BE2C (cell line): ENCODE measurements at regions not wholly inside any gene's neighbourhood (a gene's known extent, or its start where the extent isn't known, plus 50 kb on each side); places are given as distances from the start of the nearest gene placed in this dataset.

Experiments
- DNase-seq: peaks from one replicate; pipeline ENCODE4 v3.0.0-alpha.2; 2020
- H3K27me3 ChIP-seq: fragments of 250-450 bp; sonication (Bioruptor Pico); 2 replicates; pipeline ENCODE4 v1.5.1; 2020; ENCODE audit warnings: mild to moderate bottlenecking
- H3K36me3 ChIP-seq: fragments of 250-450 bp; sonication (Bioruptor Pico); 2 replicates; pipeline ENCODE4 v1.5.1; 2020; ENCODE audit warnings: mild to moderate bottlenecking
- H3K4me1 ChIP-seq: fragments of 250-450 bp; sonication (Bioruptor Pico); 2 replicates; pipeline ENCODE4 v1.5.1; 2020
- H3K4me3 ChIP-seq: 2 replicates; pipeline ENCODE4 v1.5.1; 2011; ENCODE audit warnings: low read depth, low read length
- H3K9me3 ChIP-seq: fragments of 250-450 bp; sonication (Bioruptor Pico); 2 replicates; pipeline ENCODE4 v1.5.1; 2020
- CTCF ChIP-seq: IDR thresholded peaks from 2 replicates; pipeline ENCODE4 v1.5.1; 2012; ENCODE audit warnings: mild to moderate bottlenecking, low read depth, low read length

- Histone ChIP-seq H3K36me3 (no peaks in the 10 kb centered on the region), H3K4me3 (no peak overlapping the region), H3K4me1 (no peaks in the 10 kb centered on the region), H3K27me3 (no peaks in the 10 kb centered on the region), H3K9me3 (no peaks in the 10 kb centered on the region)
- no peak for DNase-seq
- no peak for TF ChIP-seq CTCF
Measured at GRCh38 chr9:105984714-105985113, 290.4 kb downstream of the TMEM38B start.

- H3K4me3 ChIP-seq: no peak overlapping the region
- no peaks in the 10 kb centered on the region for H3K4me1 ChIP-seq
- no peaks in the 10 kb centered on the region for H3K27me3 ChIP-seq
- no peak for TF ChIP-seq CTCF
- no peak for DNase-seq
- no peaks in the 10 kb centered on the region for H3K9me3 ChIP-seq
- H3K36me3 ChIP-seq: no peaks in the 10 kb centered on the region
Measured at GRCh38 chr9:105993116-105993854, 298.9 kb downstream of the TMEM38B start.

GRCh38 chr9:105993921-105994715 is 299.8 kb downstream of the TMEM38B start:
- no peak for DNase-seq
- Histone ChIP-seq H3K4me3 (no peak overlapping the region), H3K36me3 (no peaks in the 10 kb centered on the region), H3K9me3 (no peaks in the 10 kb centered on the region), H3K4me1 (no peaks in the 10 kb centered on the region), H3K27me3 (no peaks in the 10 kb centered on the region)
- no peak for TF ChIP-seq CTCF

GRCh38 chr9:105994970-105995369 is 300.6 kb downstream of the TMEM38B start:
- no peaks in the 10 kb centered on the region for H3K9me3 ChIP-seq
- no peaks in the 10 kb centered on the region for H3K27me3 ChIP-seq
- no peaks in the 10 kb centered on the region for H3K4me1 ChIP-seq
- no peak for TF ChIP-seq CTCF
- peak; percentile 52 for DNase-seq
- H3K4me3 ChIP-seq: no peak overlapping the region
- no peaks in the 10 kb centered on the region for H3K36me3 ChIP-seq

- no peaks in the 10 kb centered on the region for H3K27me3 ChIP-seq
- H3K36me3 ChIP-seq: no peaks in the 10 kb centered on the region
- no peak overlapping the region for H3K4me3 ChIP-seq
- no peaks in the 10 kb centered on the region for H3K9me3 ChIP-seq
- TF ChIP-seq CTCF: no peak
- no peaks in the 10 kb centered on the region for H3K4me1 ChIP-seq
- no peak for DNase-seq
Measured at GRCh38 chr9:106017198-106017740, 322.9 kb downstream of the TMEM38B start.
